ENCODE measurements at regions not wholly inside any gene's neighbourhood (a gene's known extent, or its start where the extent isn't known, plus 50 kb on each side); places are given as distances from the start of the nearest gene placed in this dataset.

DNA sequence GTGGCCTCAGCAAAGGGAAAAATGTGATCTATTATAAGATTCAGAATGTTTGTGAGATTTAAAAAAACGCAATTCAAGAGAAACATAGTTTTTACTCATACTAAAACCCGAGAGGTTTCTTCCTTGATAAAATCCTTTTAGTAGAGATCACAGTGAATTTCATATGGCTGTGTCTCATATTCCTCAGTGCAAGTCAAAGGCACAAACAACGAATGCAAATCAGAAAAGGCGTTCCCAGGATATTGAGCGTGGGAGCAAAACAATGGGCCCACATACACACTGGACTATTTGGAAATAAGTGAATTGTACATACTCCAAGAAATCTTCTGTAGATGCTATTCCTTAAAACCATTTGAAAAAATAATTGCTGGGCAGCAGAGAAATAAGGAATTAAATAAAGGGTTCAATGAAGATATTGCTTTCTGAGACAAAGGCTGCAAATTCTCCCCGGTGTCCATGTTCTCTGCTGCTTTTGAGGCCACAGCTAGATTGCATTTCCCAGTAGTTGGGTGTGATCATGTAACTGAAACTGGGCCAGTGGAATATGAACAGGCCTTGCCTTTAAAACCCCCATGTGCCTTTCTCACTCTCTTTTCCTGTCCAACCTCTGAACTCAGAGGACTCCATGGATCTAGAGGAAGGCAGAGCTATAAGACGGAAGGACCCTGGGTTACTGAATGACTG is 144.6 kb upstream of the TBL1XR1 start:
- TF ChIP-seq EZH2 (IDR thresholded peaks at IDR 0.05; ENCODE audit: low read depth) = no peak
- no peak for TF ChIP-seq CTCF (conservative IDR thresholded peaks at IDR 0.05)

All from PC-9 (cell line).